HG03432 (cell line): ENCODE measurements at regions not wholly inside any gene's neighbourhood (a gene's known extent, or its start where the extent isn't known, plus 50 kb on each side); places are given as distances from the start of the nearest gene placed in this dataset.
"Not testable (repeated sequence)": the region's sequence is repeated elsewhere in the genome, so short reads cannot be mapped to it uniquely, and the experiment has no call there.

Experiments
- ATAC-seq: cut with Tn5 transposase; IDR thresholded peaks from one replicate; pipeline ENCODE4 v1.9.1; 2021; ENCODE audit warnings: mild to moderate bottlenecking, moderate library complexity; ENCODE audit not compliant: unreplicated experiment

DNA sequence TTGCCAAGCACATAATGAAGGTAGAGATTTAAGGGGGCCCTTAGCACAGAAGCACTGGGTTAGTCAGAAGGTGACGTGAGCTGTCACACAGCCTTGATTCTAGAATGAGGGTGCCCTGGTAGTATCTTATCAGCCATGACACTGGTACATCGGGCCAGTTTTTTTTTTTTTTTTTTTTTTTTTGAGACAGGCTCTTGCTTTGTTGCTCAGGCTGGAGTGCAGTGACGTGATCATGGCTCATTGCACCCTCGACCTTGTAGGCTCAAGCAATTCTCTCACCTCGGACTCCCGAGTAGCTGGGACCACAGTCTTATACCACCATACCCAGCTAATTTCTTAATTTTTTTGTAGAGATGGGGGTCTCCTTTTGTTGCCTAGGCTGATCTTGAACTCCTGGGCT, 872.6 kb upstream of the DEFB115 start:
- not testable (repeated sequence) for ATAC-seq

DNA sequence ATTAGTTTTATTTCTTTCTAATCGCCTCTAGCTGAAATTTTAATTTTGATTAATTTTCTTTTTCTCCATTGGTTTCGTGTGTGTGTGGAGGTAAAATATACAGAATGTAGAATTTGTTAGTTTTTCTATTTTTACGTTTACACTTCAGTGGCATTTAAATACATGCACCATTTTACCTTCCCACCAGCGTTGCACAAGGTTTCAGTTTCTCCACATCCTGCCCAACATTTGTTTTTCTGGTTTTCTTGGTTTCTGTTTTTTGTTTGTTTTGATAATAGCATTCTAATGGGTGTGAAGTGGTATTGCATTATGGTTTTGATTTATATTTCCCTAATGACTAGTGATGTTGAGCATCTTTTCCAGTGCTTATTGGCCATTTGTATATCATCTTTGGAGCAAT, 871.4 kb upstream of the DEFB115 start:
- ATAC-seq: not testable (repeated sequence)

GRCh38 chr20:30387823-30388222, 869.6 kb upstream of the DEFB115 start:
- ATAC-seq: not testable (repeated sequence)

DNA sequence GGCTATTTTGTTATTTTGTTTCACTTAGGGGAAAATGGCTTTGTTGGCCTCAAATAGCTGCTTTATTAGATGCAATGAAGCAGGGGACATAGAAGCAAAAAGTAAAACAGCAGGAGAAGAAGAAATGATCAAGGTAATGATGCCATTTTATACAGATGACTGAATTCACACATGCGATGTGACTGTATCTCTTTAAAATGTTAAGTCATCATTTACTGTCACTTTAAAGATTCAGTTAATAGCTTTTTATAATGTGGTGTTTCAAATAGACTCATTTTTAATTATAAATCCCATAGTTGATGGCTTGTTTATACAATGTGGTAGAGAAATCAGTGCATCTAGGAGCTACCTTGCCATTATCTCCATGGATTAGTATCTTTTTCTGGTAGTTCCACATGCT, 863.9 kb upstream of the DEFB115 start:
- ATAC-seq: not testable (repeated sequence)

DNA sequence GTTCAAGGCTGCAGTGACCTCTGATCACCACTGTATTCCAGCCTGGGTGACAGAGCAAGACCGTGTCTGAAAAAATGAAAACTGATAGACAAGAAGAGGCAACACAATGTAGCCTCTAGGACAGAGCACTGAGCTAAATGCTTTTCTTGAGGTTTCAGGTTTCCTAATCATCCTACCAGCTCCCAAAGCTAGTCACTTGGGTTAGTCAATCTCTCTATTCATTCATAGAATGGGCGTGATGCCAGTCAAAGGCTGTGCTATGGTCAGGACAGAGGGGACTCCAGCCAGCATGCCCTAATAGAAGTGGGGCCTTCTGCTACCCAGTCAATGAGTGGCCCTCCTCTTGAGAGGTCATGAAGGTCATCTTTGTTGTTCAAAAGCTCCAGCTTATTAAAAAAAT, 860.4 kb upstream of the DEFB115 start:
- ATAC-seq: not testable (repeated sequence)

- not testable (repeated sequence) for ATAC-seq
Observed at GRCh38 chr20:30405061-30405460, 852.4 kb upstream of the DEFB115 start.

DNA sequence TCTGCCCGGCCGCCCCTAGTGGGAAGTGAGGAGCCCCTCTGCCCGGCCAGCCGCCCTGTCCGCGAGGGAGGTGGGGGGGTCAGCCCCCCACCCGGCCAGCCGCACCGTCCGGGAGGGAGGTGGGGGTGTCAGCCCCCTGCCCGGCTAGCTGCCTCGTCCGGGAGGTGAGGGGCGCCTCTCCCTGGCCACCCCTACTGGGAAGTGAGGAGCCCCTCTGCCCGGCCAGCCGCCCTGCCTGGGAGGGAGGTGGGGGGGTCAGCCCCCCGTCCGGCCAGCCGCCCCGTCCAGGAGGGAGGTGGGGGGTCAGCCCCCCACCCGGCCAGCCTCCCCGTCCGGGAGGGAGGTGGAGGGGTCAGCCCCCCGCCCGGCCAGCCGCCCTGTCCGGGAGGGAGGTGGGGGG, 851.9 kb upstream of the DEFB115 start:
- not testable (repeated sequence) for ATAC-seq

GRCh38 chr20:30406370-30406769, 851.1 kb upstream of the DEFB115 start:
- ATAC-seq: not testable (repeated sequence)

GRCh38 chr20:30412972-30413371, 844.5 kb upstream of the DEFB115 start:
- ATAC-seq: no peak

DNA sequence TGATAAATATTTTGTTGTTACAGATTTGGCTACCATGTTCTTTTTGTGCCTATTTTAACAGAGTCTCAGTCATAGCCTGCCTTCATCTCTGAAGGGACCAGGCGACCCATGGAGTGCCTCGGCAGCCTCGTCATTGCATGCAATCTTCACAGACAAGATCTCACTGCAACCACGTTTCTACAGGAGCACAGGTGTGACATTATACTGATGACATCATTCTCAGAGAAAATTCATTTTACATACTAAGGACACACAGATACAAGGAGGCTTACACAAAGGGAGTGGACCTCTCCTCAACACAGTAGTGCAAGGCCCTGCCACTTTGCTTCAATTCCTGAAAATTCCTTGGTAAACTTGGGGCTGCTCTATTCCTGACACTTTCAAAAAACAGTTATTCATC, 840.1 kb upstream of the DEFB115 start:
- not testable (repeated sequence) for ATAC-seq

DNA sequence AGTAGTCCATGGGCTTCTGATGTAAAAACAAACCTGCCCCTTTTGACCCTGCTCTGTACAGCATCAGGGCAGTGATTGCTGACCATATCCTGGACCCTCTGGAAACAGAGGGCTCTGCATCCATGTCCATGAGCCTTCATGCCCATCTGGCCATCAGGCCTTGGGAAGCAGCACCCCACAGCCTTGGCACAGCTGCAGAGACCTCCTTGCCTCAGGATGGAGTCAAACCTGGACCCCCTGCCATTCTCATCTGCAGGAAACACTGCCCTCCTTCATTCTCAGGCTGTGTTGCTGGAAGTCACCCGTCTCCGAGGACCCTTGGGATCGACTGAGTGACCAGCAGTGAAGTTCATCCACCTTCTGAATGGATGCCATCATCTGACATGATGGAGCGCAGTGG, 839.1 kb upstream of the DEFB115 start:
- not testable (repeated sequence) for ATAC-seq

DNA sequence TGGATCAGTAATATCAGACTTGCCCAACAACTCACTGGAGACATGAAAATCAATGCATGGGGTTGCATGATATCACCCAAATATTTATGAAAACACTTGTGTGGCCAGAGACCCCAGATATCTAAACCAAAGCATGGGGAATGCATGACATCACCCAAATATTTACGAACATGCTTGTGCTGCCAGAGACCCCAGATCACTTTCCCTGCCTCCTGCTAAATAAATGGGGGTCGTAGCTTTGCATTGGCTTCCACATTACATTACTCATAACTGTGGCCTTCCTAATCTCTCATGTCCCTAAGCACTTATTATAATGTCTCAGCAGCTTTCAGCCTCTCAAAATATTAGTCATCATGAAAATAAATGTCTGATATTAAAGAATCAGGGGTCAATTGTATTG, 838.0 kb upstream of the DEFB115 start:
- no peak for ATAC-seq

DNA sequence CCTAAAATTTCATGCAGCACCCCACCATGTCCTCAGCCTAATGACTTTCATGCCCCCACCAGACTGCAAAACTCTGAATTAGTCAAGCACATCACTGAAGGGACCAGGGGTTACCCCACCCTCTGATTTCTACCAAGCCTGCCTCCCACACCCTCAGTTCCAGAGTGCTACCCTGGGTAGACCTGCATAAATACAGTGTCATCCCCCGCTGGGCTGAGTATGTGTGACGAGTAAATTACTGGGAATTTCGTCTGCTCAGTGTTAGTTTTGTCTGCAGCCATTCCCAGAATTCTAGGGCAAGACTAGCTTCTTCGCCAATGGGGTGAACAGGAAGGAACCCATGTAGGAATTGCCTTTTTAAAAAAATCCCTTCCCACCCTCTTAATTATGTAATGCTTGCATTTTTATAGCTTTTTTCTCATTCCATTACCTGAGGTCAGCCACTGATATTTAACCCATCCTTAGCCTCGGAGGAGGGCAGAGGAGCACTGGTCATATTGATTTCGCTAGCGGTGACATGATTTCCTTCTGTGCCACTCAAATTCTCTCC, 837.5 kb upstream of the DEFB115 start:
- not testable (repeated sequence) for ATAC-seq
